Vagina (tissue), 2 donors: ENCODE measurements at regions not wholly inside any gene's neighbourhood (a gene's known extent, or its start where the extent isn't known, plus 50 kb on each side); places are given as distances from the start of the nearest gene placed in this dataset.
A peak's percentile ranks its signal among the peaks of the same experiment; 100 is the strongest.

Experiments
- CTCF ChIP-seq, 3 experiments: fragments of 450-650 bp in 2 of 3; fragments of 200-600 bp in 1 of 3; sonication (generic) in 1 of 3; IDR thresholded peaks; one replicate each; pipeline ENCODE4 v1.5.1; 2017 to 2019; ENCODE audit warnings: antibody characterized with exemption in 3 of 3, mild to moderate bottlenecking in 2 of 3, moderate library complexity in 2 of 3
- POLR2AphosphoS5 ChIP-seq, 2 donors: sonication (generic); formaldehyde crosslinking; IDR thresholded peaks; one replicate each; pipeline ENCODE4 v1.9.0; 2017; ENCODE audit warnings: antibody characterized with exemption in 2 of 2, mild to moderate bottlenecking in 2 of 2, low read depth in 1 of 2; ENCODE audit not compliant: insufficient read depth in 1 of 2

GRCh38 chr12:85575120-85576096 lies 260.8 kb downstream of the RASSF9 start:
- TF ChIP-seq CTCF (IDR thresholded peaks at IDR 0.05) (peak; percentile 13 to 53 (median 40)), POLR2AphosphoS5 (IDR thresholded peaks at IDR 0.05; ENCODE audit: insufficient read depth in 1 of 2, low read depth in 1 of 2) (no peak)
